CD14-positive monocyte (primary cell): ENCODE measurements at regions not wholly inside any gene's neighbourhood (a gene's known extent, or its start where the extent isn't known, plus 50 kb on each side); places are given as distances from the start of the nearest gene placed in this dataset.

Experiments
- DNase-seq, 3 donors: peaks; one replicate each; pipeline ENCODE4 v3.0.0-alpha.2; 2011 to 2022
- H2AFZ ChIP-seq: 2 replicates; pipeline ENCODE4 v1.6.0; 2012; ENCODE audit warnings: mild to moderate bottlenecking, low read depth, low read length, inconsistent platforms; ENCODE audit not compliant: insufficient read depth, poor library complexity, severe bottlenecking
- H3K27ac ChIP-seq, 2 donors: 1 replicate in 1 of 2; 2 replicates in 1 of 2; pipeline ENCODE4 v1.5.1; 2012 to 2013; ENCODE audit warnings: low read length in 2 of 2, control low read depth in 1 of 2, inconsistent platforms in 1 of 2, low read depth in 1 of 2, mild to moderate bottlenecking in 1 of 2
- H3K27me3 ChIP-seq, 2 donors: one replicate each; pipeline versions ENCODE4 v1.6.0 to v1.6.1; 2011 to 2013; ENCODE audit warnings: low read length in 2 of 2; ENCODE audit not compliant: control insufficient read depth in 2 of 2, insufficient read depth in 2 of 2
- H3K36me3 ChIP-seq, 2 donors: replicated peaks in 1 of 2; 1 replicate in 1 of 2; 2 replicates in 1 of 2; pipeline versions ENCODE4 v1.5.1 to v1.6.1; 2012 to 2013; ENCODE audit warnings: low read length in 2 of 2, control low read depth in 1 of 2, inconsistent platforms in 1 of 2, mild to moderate bottlenecking in 1 of 2; ENCODE audit not compliant: insufficient read depth in 2 of 2, control insufficient read depth in 1 of 2
- H3K4me1 ChIP-seq, 2 donors: 1 replicate in 1 of 2; 2 replicates in 1 of 2; pipeline versions ENCODE4 v1.5.1 to v1.6.1; 2012 to 2013; ENCODE audit warnings: low read length in 2 of 2, control low read depth in 1 of 2, inconsistent platforms in 1 of 2, mild to moderate bottlenecking in 1 of 2, moderate library complexity in 1 of 2; ENCODE audit not compliant: insufficient read depth in 2 of 2, control insufficient read depth in 1 of 2
- H3K4me2 ChIP-seq: replicated peaks from 2 replicates; pipeline ENCODE3; 2012; ENCODE audit warnings: low read length, moderate library complexity, mild to moderate bottlenecking; ENCODE audit not compliant: poor library complexity, severe bottlenecking; ENCODE audit errors: extremely low read depth
- H3K4me3 ChIP-seq, 3 experiments: fragments of 200-600 bp in 1 of 3; sonication (generic) in 1 of 3; replicated peaks in 1 of 3; 1 replicate in 2 of 3; 2 replicates in 1 of 3; pipeline ENCODE4 v1.5.1; 2011 to 2013; ENCODE audit warnings: low read length in 3 of 3, mild to moderate bottlenecking in 3 of 3, control low read depth in 2 of 3, low read depth in 2 of 3, inconsistent platforms in 1 of 3, moderate library complexity in 1 of 3
- H3K79me2 ChIP-seq: 2 replicates; pipeline ENCODE4 v1.6.0; 2012; ENCODE audit warnings: mild to moderate bottlenecking, control low read depth, inconsistent platforms, low read length, moderate library complexity; ENCODE audit not compliant: insufficient read depth
- H3K9ac ChIP-seq: 2 replicates; pipeline ENCODE4 v1.6.0; 2017; ENCODE audit warnings: low read length, mild to moderate bottlenecking; ENCODE audit not compliant: insufficient read depth, poor library complexity, severe bottlenecking
- H3K9me3 ChIP-seq, 2 donors: replicated peaks in 1 of 2; 1 replicate in 1 of 2; 2 replicates in 1 of 2; pipeline versions ENCODE4 v1.5.1 to v1.6.1; 2012 to 2013; ENCODE audit warnings: low read length in 2 of 2, control low read depth in 1 of 2; ENCODE audit not compliant: control insufficient read depth in 1 of 2, insufficient read depth in 1 of 2
- H4K20me1 ChIP-seq: 2 replicates; pipeline ENCODE4 v1.6.0; 2012; ENCODE audit warnings: mild to moderate bottlenecking, low read length, control low read depth, moderate library complexity; ENCODE audit not compliant: insufficient read depth
- H3K27ac Mint-ChIP-seq, 7 donors: one replicate each; pipeline ENCODE4 v1.8.0; 2020; ENCODE audit warnings: mild to moderate bottlenecking in 7 of 7, mixed read lengths in 7 of 7, moderate library complexity in 6 of 7, inconsistent platforms in 2 of 7
- H3K27me3 Mint-ChIP-seq, 3 donors: one replicate each; pipeline ENCODE4 v1.8.0; 2021 to 2022; ENCODE audit warnings: low read depth in 3 of 3, mild to moderate bottlenecking in 3 of 3, mixed read lengths in 3 of 3, moderate library complexity in 3 of 3, inconsistent platforms in 1 of 3
- H3K36me3 Mint-ChIP-seq, 2 donors: one replicate each; pipeline ENCODE4 v1.8.0; 2020; ENCODE audit warnings: mixed read lengths in 2 of 2, inconsistent platforms in 1 of 2, mild to moderate bottlenecking in 1 of 2
- H3K4me1 Mint-ChIP-seq: one replicate; pipeline ENCODE4 v1.8.0; 2020; ENCODE audit warnings: mild to moderate bottlenecking, mixed read lengths
- H3K4me3 Mint-ChIP-seq, 2 donors: one replicate each; pipeline ENCODE4 v1.8.0; 2020; ENCODE audit warnings: mild to moderate bottlenecking in 2 of 2, mixed read lengths in 2 of 2, moderate library complexity in 1 of 2
- H3K9me3 Mint-ChIP-seq, 7 donors: one replicate each; pipeline ENCODE4 v1.8.0; 2020 to 2022; ENCODE audit warnings: mixed read lengths in 7 of 7, mild to moderate bottlenecking in 6 of 7, moderate library complexity in 6 of 7, inconsistent platforms in 2 of 7
- CTCF ChIP-seq: fragments of 200-600 bp; IDR thresholded peaks from one replicate; pipeline ENCODE4 v1.8.0; 2022; ENCODE audit warnings: antibody characterized with exemption, mild to moderate bottlenecking
- WGBS: methylation state at CpG from one replicate; pipeline ENCODE4 v1.1.5; 2013; ENCODE audit warnings: missing lambda C conversion rate; ENCODE audit not compliant: insufficient coverage; 5-methylcytosine and 5-hydroxymethylcytosine counted together
- intact Hi-C, 2 donors: fragments of 100-400 bp; cut with micrococcal nuclease; formaldehyde crosslinking; loops; one replicate each; pipeline versions ENCODE4 v1.15.0 to v1.15.1; 2023

GRCh38 chr2:100673691-100674485, 111.1 kb downstream of the PDCL3 start:
- H3K79me2 ChIP-seq: no peaks in the 10 kb centered on the region
- Mint-ChIP-seq H3K36me3 (no peaks in the 10 kb centered on the region), H3K27me3 (peaks cover 3 to 5% (median 3%) of the 10 kb centered on the region in 3 donors), H3K4me3 (no peak overlapping the region), H3K4me1 (no peaks in the 10 kb centered on the region), H3K9me3 (peaks cover 0 to 2% (median 0%) of the 10 kb centered on the region in 7 donors), H3K27ac (no peak overlapping the region)
- DNase-seq: no peak
- no peak overlapping the region for H3K4me2 ChIP-seq
- no peak overlapping the region for H3K9ac ChIP-seq
- no peaks in the 10 kb centered on the region for H4K20me1 ChIP-seq
- H3K9me3 ChIP-seq: no peaks in the 10 kb centered on the region
- no peaks in the 10 kb centered on the region for H3K4me1 ChIP-seq
- no peaks in the 10 kb centered on the region for H3K27me3 ChIP-seq
- TF ChIP-seq CTCF: no peak
- no peak overlapping the region for H3K4me3 ChIP-seq
- no peaks in the 10 kb centered on the region for H3K36me3 ChIP-seq
- intact Hi-C loops: no loop called here
- H3K27ac ChIP-seq: no peak overlapping the region
- no peak overlapping the region for H2AFZ ChIP-seq
- WGBS: 92% methylated on average over 9 of the region's 15 CpGs

GRCh38 chr2:100674666-100675065, 111.9 kb downstream of the PDCL3 start:
- no peaks in the 10 kb centered on the region for H3K79me2 ChIP-seq
- DNase-seq: no peak

More at GRCh38 chr2:100674666-100675065, 111.9 kb downstream of the PDCL3 start:
- Mint-ChIP-seq H3K27ac (peak overlapping the region in 1 of 7 donors; percentile 54), H3K36me3 (no peaks in the 10 kb centered on the region), H3K4me1 (no peaks in the 10 kb centered on the region), H3K4me3 (no peak overlapping the region), H3K27me3 (peaks cover 3 to 5% (median 3%) of the 10 kb centered on the region in 3 donors), H3K9me3 (peaks cover 0 to 2% (median 0%) of the 10 kb centered on the region in 7 donors)
- Histone ChIP-seq H3K27me3 (no peaks in the 10 kb centered on the region), H3K9me3 (no peaks in the 10 kb centered on the region), H3K9ac (no peak overlapping the region), H3K4me2 (no peak overlapping the region), H3K27ac (no peak overlapping the region), H3K4me1 (no peaks in the 10 kb centered on the region), H3K4me3 (no peak overlapping the region), H4K20me1 (no peaks in the 10 kb centered on the region), H3K36me3 (no peaks in the 10 kb centered on the region), H2AFZ (no peak overlapping the region)
- intact Hi-C loops: no loop called here
- no peak for TF ChIP-seq CTCF
- 97% methylated on average over 10 of the region's 10 CpGs for WGBS
